SKM-1 treated with dmso at 0.1 percent for 144 hours (cell line): ENCODE measurements at regions not wholly inside any gene's neighbourhood (a gene's known extent, or its start where the extent isn't known, plus 50 kb on each side); places are given as distances from the start of the nearest gene placed in this dataset.
A peak's percentile ranks its signal among the peaks of the same experiment; 100 is the strongest.

ENCODE experiments used
- DNase-seq: peaks from one replicate; lab custom pipeline; 2025; ENCODE audit not compliant: unreplicated experiment; lab: John Stamatoyannopoulos, UW

DNA sequence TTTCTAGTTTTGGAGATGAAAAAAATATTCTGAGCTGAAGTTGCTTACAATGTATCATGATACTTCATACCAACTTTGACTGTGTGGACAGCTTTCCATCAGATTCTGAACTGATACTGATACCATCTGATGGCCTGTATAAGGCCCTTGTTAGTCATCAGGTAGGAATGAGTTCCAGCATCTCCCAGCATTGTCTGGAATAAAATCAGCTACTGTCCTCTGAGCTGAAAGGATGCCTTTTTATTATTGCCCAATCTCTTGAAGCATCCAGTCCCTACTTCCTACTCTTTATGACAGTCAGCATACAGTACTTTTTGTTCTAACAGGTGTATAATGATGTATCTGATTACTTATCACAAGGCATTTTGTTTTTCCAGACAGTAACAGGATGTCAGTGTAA, 70.6 kb upstream of the EYA4 start:
- DNase-seq = no peak

DNA sequence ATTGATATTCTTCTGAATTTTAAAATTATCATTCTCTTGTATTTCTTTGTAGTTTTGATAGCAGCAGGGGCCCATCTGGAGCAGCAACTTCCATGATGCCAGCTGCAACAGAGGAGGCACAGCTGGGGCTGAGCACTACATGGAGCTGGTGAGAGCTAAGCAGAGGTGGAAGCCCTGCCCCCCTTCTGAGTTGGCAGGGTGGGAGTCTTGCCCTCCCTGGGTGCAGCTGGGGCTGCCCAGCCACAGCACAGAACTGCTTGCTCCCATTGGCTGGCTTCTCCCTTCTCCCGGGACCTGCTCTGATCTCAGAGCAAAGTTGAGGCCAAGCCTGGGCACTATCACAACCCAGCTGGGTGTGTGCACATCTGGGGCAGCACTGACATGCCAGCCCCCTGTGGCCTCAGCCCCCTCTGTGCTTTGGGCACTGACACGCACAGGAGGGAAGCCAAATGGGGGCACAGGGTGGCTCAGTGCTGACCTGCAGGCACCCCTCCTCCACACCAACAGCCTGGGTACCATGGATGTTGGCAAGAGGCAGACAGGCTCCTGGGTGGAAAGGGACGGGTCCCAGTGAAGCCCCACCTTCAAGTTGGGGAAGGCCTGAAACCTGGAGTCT, 69.1 kb upstream of the EYA4 start:
- no peak for DNase-seq

DNA sequence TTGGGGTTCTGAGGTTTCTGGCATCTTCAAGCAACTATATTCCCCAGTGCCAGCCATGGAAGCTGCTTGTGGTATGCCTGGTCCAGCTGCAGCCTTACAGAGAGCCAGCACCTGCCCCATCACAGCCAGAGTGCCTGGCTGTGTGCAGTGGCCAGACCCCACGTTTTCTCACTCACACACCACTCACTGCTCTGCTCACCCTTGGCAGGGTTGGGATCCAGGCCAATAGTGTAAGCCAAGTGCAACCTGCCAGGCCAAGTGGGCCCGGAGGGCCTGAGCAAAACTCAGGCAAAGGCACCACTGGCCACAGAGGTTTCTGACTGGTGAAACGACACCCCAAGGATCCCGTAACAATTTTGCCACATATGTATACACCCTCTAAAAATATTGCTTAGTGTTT, 67.9 kb upstream of the EYA4 start:
- DNase-seq = no peak

DNA sequence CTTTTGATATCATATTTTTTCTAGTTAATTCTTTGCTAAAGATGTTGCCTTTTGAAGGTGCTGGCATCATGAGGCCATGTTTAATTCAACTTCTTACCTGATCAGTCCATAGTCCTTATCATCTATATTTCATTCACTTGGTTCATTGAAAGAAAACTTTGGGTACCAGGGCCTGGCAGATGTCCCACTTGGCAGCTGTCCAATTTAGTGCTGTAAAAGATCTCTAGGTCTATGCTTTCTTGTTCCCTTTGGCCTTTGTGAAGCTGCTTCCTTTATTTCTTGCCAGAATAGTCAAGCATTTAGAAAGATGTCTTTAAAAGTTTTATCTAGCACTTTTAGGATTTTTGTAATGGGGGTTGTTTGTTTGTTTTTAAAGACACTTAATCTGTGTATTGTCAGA, 61.7 kb upstream of the EYA4 start:
- no peak for DNase-seq

DNA sequence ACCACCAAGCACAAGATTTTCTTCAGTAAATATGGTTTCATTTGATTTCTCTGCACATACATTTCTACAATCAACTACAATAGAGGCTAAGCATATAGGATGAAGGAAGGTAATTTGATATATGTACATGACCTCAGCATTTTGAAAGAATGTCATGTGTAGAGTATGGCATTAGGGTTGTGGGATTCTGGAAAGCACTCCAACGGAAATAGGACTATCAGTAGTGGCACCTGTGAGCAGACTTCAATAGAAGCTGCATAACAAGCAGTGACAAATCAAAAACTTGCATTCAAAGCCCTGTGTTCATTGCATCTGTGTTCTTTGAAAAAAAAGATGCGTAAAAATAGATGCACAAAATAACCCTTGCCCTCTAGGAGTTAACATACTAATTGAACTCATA, 57.5 kb upstream of the EYA4 start:
- no peak for DNase-seq

DNA sequence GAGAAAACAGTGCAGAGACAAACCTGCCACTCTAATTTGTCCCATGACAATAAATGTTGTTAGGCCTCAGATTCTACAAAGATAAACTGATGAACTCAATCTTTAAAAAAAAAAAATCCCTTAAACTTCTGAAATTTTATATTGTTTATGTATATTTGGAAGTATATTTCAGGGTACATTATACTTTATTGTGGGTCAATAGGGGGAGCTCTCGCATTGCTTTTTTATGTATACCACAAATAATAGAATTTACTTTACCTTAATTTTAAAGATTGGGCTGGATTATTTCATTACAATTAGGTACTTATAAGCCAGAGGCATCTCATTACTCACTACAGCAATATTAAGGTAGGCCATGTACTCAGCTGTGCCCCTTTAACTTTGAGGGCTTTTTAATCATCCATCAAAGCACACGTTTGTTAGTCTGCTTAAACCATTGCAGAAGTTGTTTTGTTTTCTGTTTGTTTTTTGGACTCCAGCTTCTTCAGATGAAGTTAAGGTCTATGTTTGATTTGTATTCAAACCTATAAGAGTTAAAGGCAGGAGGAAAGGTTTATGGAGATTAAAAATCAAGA, 56.3 kb upstream of the EYA4 start:
- DNase-seq = peak; percentile 19

DNA sequence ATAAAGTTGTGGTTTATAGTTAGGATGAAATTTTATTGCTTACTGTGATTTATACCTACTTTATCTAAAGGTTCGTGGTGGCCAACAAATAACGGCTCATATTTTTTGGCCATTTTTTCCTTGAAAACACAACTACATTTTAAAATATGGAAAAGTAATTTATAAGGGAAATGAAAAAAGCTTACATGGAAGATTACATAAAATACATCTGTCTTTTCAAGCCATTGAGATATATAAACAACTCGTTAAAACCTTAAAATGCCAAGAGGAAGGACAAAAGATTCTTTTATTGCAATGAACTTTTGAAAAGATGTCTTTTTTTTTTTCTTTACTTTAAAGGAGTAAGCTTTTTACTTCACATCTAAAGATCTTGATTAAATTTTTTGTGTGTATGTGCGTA, 55.4 kb upstream of the EYA4 start:
- DNase-seq = no peak

DNA sequence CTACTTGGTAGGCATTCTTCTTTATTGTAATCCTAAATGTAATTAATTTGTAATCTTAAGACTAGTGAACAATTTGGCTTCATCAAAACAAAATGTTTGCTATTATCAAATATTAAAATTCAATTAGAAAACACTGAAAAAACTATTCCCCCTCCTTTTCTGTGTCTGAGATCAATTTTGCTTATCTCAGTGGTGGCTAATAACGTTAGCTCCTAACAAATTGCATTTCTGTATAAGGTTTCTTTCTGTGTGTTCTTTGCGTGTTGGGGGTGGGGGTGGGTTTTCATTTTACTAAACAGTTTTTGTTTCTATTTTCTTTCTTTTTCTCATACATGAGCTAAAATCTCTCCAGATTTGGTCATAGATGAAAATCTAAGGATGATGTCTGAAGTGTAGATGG, 54.0 kb upstream of the EYA4 start:
- DNase-seq = no peak

DNA sequence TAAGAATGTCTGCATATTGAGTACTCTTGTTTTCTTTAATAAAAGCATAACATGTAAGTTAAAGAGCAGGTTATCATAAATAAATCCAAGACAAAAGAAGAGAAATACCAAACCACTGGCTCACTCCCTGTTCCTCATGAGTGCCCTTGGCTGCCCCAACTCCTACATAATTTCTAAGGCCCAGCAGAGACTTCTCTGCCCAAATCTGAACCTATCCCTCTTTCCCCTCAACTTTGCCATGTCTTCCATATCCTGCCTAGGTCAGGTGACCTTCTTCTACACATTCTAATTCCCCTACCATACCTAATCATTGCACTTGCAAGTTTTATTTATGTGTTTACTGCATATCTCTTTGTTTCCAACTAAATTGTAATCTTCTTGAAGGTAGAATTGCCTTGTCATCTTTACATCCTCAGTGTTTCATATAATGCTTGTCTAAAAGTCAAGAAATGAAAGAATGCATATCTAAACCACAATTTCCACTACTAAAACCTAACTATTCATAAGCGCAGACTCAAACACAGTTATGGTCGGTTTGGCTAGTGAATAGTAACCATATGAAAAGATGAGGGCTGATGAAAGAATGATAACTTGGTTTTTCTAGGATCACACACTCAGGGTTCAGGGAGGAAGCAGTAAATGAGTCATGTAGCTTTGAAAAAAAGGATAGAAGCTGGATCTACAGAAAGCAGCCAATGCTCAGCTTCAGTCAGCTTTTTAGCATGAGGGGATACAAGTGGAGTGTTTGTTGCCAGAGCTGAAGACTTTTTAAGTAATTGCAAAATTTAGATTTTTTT, 53.3 kb upstream of the EYA4 start:
- DNase-seq = no peak

DNA sequence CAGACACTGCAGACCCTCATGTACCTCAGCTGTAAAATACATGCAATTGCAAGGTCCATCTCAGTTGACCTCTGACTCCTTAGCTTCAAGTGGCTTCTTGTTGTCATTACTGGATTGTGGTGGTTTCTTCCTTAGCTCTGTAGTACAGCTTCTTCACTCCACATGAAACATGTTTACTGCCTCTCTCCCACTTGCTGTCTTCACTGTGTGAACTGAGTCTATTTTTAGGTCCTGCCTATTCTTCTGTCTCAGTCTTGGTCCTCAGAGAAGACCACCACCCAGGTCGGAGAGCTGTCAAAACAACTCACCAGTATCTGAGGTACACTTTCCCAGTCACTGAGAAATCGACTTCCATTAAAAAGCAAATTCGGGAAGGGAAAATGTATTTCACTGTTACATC, 50.2 kb upstream of the EYA4 start:
- no peak for DNase-seq

DNA sequence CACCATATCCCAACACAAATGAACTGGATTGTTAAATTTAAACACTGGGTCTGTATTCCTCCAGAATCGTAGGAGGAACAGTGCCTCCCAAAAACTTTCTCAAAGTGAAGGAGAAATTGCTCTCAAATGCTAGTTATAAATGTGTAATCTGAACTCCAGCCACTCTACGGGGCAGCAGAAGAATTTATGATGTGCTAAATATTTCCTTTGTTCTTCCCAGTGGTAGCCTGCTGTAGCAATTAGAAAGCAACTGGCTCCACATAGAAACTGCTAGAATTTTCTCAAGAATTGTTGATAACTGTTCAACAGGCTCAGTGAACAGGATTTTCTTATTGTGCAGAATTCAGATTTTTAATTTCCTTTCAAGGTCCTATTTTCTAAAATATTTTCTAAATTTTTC, 49.8 kb upstream of the EYA4 start:
- no peak for DNase-seq
